ENCODE measurements at regions not wholly inside any gene's neighbourhood (a gene's known extent, or its start where the extent isn't known, plus 50 kb on each side); places are given as distances from the start of the nearest gene placed in this dataset.

- ChIA-PET CTCF (no interaction called here), POLR2A (no interaction called here)
- Histone ChIP-seq H3K9me3 (ENCODE audit: control insufficient read depth, insufficient read depth, low read depth, low read length) (no peaks in the 10 kb centered on the region), H3K36me3 (ENCODE audit: control insufficient read depth, insufficient read depth, low read length) (no peaks in the 10 kb centered on the region), H3K27ac (ENCODE audit: low read length) (no peak overlapping the region), H3K4me1 (ENCODE audit: control insufficient read depth, insufficient read depth, low read length) (no peaks in the 10 kb centered on the region), H3K4me3 (ENCODE audit: low read depth in 2 of 2, low read length in 2 of 2) (no peak overlapping the region), H3K27me3 (ENCODE audit: control insufficient read depth, insufficient read depth, low read length) (no peaks in the 10 kb centered on the region)
- in situ Hi-C loops (cut with HindIII; ENCODE audit: low pct_unique_long_range_greater_than_20kb, low sequenced_read_pairs) = no loop called here
- BruUV-seq (replicated peaks) = no TSS peak
- TF ChIP-seq TCF7L2 (IDR thresholded peaks at IDR 0.05; ENCODE audit: low read depth, low read length) (no peak), SIN3A (IDR thresholded peaks at IDR 0.05; ENCODE audit: borderline replicate concordance, insufficient read depth, low read depth, low read length) (no peak), CTCF (IDR thresholded peaks at IDR 0.05) (no peak), POLR2AphosphoS5 (IDR thresholded peaks at IDR 0.05; ENCODE audit: low read depth, low read length) (no peak), REST (IDR thresholded peaks at IDR 0.05; ENCODE audit: insufficient read depth in 1 of 2, low read depth in 2 of 2, low read length in 1 of 2) (no peak)
- ATAC-seq (no peak), DNase-seq (ENCODE audit: low read depth, low spot score) (no peak)
- intact Hi-C loops (cut with micrococcal nuclease; ENCODE audit: unreplicated experiment) = no loop called here
These were observed 152.6 kb downstream of the MAGEB17 start for GRCh38 chrX:16319929-16320328.

- no peak for ATAC-seq
- no peak for DNase-seq (ENCODE audit: low read depth, low spot score)
- Histone ChIP-seq H3K9me3 (ENCODE audit: control insufficient read depth, insufficient read depth, low read depth, low read length) (no peaks in the 10 kb centered on the region), H3K27ac (ENCODE audit: low read length) (no peak overlapping the region), H3K27me3 (ENCODE audit: control insufficient read depth, insufficient read depth, low read length) (no peaks in the 10 kb centered on the region), H3K4me3 (ENCODE audit: low read depth in 2 of 2, low read length in 2 of 2) (no peak overlapping the region), H3K4me1 (ENCODE audit: control insufficient read depth, insufficient read depth, low read length) (no peaks in the 10 kb centered on the region), H3K36me3 (ENCODE audit: control insufficient read depth, insufficient read depth, low read length) (no peaks in the 10 kb centered on the region)
- in situ Hi-C loops (cut with HindIII; ENCODE audit: low pct_unique_long_range_greater_than_20kb, low sequenced_read_pairs) = no loop called here
- POLR2A ChIA-PET = no interaction called here
- TF ChIP-seq CTCF (IDR thresholded peaks at IDR 0.05) (no peak), TCF7L2 (IDR thresholded peaks at IDR 0.05; ENCODE audit: low read depth, low read length) (no peak), SIN3A (IDR thresholded peaks at IDR 0.05; ENCODE audit: borderline replicate concordance, insufficient read depth, low read depth, low read length) (no peak), POLR2AphosphoS5 (IDR thresholded peaks at IDR 0.05; ENCODE audit: low read depth, low read length) (no peak), REST (IDR thresholded peaks at IDR 0.05; ENCODE audit: insufficient read depth in 1 of 2, low read depth in 2 of 2, low read length in 1 of 2) (no peak)
- CTCF ChIA-PET = no interaction called here
- intact Hi-C loops (cut with micrococcal nuclease; ENCODE audit: unreplicated experiment) = no loop called here
- BruUV-seq (replicated peaks) = no TSS peak
These were observed 153.6 kb downstream of the MAGEB17 start for GRCh38 chrX:16320765-16321355.
